Stimulated activated CD4-positive, alpha-beta T cell treated with anti-CD3 and anti-CD28 coated beads, Interleukin-15, amount 100 ng/mL, for 1 hour (primary cell): ENCODE measurements at regions not wholly inside any gene's neighbourhood (a gene's known extent, or its start where the extent isn't known, plus 50 kb on each side); places are given as distances from the start of the nearest gene placed in this dataset.

ENCODE experiments used
- DNase-seq, 2 donors: peaks; one replicate each; pipeline ENCODE4 v3.0.0-alpha.2; 2020; ENCODE audit warnings: low read depth in 1 of 2, low spot score in 1 of 2

DNA sequence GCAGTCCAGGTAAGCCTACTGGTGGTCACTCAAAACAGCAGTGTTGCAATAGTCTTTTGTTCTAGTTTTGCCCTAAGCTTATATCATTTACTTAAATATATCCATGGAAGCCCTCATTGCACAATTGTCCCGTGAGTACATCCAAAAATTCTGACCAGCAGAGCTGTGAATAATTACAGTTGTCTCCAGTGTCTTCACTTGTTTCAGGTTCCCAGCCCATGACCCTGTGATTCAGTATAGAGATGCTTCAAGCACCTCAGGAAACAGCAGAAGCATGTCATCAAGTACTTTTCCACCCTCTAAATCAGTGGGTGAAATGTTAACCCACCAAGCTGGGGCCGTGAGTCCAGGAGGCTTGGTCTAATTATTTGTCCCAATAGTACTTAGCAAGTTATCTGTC, 214.9 kb upstream of the RPS6KA3 start:
- no peak for DNase-seq

DNA sequence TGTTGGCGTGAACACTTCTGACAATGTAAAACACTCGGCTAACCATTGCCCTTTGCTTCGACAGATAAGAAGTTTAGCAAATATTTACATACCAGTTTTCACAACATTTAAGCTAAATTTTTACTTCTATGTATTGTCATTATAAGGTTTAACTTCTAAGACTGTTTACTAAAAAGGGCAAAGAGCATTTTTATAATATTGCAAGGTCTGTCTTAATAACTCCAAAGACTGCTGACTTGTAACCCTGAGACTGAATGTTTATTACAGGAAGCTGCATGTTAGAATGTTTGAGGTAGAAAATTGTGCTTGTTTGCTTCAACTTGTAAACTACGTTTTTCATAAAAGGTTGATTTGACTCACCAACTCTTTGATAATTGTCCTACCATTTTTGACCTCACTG, 213.2 kb upstream of the RPS6KA3 start:
- no peak for DNase-seq

DNA sequence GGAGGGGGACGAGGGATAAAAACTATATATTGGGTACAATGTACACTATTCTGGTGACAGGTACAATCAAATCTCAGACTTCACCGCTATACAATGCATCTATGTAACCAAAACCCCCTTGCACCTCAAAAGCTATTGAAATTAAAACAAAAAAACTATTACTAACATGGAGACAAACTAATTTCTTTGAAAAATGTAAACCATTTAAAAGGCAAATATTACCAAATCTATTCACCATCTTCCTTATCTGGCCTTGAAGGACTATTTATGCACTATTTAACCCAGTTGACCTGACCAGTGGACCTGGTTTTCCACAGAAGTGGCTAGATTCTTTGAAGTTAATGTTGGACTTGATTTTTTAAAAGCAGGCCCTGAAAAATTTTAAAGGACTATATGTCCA, 212.3 kb upstream of the RPS6KA3 start:
- no peak for DNase-seq

DNA sequence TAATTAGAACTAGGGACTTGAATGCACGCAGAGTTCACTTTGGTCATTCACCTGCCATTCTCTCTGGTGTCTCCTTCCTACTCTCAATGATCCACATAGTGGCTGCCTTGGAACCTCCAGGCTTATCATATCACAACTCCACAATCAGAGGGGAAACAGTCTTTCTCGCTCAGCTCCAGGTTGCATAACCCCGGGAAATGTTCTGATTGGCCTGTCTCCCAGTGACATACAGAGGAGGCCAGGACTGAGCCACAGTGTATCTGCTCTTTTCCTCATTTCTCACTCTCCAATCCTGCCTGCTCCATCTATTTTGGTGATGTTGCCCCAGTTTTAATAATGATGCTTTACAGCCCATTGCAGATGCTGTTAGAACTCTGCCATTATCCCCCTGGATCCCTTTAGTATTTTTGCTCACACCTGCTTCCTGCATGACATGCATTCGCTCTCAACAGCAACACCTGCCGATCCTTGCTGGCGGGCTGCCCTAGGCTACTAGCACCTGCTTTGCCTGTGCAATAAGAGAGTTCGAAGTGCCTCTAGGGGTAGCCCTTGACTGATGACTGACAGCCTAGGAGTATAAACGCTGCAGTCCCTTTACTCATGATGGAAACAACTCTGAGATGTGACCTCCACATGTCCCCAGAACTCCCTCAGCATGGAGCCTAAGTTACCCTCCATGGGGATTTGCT, 211.3 kb upstream of the RPS6KA3 start:
- no peak for DNase-seq

DNA sequence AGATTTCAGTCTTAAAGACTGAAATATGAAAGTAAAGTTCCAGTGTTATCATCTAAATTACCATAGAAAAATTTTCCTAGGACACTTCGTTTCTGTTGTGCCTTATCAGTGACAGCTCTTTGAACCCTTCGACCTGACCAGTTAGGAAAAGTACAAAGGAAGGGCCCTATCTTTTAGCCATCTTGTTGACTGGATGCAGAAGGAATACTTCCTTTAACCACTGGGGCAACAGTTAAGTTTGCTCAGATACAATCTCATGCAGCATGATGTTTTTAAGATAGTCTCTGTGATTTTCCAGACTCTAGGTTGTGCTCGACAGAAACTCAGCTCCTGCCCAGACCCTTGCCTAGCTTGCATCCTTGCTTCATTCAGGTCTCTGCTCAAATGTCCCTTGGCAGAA, 210.5 kb upstream of the RPS6KA3 start:
- DNase-seq: no peak

DNA sequence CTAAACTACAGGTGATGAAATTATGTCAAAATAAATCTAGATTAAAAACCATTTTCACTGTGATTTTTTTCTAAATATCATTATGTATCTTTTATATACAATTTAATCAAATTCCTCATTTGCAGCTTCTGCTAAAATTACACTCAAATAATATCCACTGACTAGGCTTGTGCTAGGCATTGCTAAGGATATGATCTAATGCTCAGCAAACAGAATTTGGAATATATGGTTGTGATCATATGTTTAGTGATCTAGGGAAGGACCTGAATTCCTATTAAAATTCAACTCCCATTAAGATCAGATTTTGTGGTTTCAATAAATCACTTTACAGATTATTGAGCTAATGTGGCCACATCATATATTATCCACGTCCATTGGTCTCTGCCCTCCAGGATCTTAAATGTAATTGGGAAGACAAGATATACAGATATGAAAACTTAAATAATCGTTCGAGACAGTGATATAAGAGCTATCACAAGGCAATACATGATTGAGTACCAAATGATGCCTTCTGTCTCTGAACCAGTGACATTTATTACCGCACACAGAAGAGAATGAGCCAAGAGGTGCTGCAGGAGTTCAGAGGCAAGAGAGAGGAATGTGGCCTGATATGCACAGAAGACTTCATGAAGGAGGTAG, 206.0 kb upstream of the RPS6KA3 start:
- no peak for DNase-seq

DNA sequence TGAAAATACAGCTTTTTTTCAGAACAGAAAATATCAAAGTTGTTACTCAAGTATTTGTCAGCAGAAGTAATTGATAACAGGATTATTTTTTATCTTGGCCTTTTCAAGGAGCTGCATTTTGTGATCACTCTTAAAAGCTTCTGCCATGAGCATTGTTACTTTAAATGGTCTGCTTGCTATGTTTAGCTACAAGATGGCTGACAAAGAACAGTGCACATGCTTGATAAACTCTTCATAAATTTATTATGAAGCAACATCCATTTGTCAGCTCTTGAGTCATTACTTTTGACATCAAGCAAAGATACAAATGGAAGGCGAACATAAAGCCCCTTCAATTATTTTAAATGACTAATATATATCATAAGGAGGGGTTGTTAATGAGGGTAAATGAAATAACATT, 205.4 kb upstream of the RPS6KA3 start:
- no peak for DNase-seq

DNA sequence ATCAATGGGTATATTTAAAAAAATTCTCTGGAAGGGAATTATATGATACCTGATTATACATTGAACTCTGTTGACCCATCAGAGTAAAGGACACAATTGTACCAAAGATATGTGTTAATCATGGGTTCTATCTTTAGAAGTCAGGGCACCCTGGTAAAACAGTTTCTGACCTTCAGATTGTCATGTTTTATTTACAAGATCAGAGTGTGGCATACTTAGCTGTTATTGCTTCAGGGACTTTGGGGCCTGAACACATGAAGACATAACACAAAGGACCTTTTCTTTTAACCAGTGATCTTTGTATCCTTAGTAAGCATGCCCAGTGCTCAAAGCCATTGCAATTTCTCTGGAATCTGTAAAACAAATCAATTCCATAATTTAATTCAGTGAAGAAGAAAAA, 204.8 kb upstream of the RPS6KA3 start:
- no peak for DNase-seq

DNA sequence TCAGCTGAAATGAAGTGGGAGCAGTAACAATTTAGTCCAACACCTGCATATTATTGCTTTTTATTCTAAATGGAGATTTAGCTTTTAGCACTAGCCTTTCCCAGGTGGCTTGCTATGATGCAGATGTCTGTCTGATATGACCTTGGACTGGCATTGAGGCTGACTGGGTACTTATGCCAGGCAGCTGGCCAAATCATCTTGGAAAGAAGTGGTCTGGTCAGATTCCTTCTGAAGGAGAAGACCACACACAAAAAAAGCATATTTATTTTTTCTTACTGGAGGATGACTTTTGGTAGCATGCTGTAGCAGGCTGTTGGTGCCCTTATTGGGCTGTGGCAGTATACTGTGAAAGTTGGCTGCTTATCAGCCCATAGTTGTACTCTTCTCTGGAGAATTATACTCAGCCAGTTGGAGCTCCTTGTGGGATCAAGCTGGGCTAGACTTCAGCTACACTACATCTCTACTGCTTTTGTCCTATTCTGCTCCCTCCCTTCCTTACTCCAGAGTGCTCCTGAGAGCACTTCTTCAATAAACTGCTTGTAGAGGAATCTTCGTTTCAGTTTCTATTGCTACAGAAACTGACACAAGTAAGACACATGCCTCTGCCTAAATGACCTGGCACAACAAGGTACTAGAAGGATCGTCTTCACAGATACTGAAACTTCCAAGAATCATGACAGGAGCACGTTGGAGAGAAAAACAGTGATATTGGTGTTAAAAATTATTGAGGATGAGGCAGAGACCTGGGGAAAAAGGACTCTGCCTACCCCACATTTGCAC, 196.8 kb upstream of the RPS6KA3 start:
- DNase-seq: no peak

DNA sequence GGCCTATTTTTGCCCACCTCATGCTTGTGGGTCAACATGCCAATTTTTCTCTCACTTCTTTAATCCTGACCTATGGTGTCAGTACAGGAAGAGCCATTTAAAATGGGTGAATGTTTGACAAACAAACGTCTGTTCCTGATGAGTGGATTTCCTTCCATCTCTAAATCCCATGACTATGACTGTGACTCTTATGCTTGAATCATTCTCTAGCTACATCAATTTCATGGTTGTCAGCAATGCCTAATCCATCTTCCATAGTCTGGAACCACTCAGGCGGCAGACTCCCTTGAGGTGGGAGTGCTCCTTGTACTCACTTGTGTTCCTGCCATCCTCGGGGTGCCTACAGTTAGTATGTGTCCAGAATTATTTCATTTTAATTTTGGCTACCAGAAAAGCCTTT, 194.9 kb upstream of the RPS6KA3 start:
- no peak for DNase-seq

DNA sequence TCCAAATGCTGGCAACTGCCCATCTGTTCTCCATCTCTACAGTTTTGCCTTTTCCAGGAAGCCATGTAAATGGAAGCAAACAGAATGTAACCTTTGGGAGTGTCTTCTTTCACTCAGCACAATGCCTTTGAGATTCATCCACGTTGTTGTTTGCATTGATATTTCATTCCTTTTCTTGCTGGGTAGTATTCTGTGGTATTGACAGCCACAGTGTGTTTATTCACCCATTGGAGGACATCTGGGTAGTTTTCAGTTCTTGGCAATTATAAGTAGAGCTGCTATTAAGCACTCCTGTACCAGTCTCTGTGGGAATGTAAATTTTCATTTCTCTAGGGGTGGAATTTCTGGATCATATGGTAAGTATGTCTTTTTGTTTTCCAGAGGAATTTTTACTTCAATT, 194.3 kb upstream of the RPS6KA3 start:
- no peak for DNase-seq

DNA sequence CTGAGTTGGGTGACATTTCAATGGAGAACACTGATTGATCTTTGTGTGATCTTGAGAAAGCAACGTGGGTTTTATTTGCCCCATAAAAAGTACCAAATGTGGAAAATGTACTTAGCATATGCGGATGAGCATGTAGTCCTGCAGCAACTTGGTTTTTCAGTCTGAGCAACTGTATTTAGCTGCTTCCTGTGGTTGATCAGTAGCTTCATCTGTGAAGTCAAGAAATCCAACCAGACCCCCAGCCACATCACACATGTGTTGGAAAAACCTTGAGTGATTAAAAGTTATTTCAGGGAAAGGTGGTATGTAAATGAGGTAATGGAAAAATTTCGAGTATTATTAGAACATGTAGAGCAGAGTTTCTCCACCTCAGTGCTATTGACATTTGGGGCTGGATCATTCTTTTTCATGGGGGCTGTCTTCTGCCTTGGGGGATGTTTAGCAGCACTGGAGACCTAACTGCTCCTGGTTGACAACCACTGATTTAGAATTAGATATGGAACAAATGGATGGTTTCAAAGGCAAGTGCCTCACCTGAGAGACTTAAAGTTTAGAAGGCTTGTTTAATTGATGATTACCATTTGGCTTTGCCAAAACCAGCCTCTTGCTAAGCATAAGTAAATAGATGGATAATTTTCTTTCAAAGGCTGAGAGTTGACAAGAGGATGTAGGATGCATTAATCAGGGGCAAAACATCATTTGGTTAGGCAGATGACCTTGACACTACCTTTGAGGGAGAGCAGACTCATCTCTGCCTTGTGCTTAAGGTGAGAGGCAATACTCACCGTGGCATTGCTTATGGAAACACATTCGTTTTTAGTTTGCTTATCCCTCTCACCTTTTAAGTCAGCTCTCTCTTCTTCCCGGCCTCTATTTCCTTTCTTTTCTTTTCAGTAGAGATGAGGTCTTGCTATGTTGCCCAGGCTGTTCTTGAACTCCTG, 193.0 kb upstream of the RPS6KA3 start:
- DNase-seq: no peak

DNA sequence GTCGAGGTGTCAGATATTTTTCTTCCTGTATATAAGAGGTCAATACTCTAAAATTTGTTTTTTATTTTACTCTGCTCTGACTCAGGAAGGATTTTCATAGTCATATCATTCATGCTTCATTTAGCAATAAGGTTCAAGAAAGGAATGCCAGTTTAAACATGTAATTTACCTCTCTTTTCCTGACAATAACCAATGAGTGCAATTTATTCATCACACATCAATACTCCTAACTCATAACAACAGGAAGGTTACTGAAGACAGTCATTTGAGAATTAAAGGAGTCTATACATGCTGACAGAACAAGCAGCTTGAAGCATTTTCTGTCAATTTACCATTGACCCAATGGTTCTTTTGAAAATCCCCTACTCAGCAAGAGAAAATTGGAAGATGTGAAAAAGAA, 190.3 kb upstream of the RPS6KA3 start:
- no peak for DNase-seq

DNA sequence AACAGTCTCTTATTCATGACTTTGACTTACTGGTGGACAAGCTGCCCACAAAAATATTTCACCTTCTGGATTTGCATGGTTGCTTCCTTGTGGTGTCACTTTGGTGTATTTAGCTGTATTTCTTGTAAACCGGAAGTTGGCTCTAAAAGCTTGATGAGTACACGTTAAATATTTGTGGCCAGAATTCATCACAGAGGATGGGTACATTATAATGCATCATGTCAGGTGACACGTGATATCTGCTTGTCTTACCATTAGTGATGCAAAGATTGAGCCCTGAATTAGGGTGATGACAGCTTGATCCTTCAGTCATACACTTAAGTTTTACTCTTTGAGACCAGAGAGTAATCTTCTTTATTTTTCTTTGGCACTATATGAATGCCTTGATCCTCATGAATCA, 188.3 kb upstream of the RPS6KA3 start:
- no peak for DNase-seq

DNA sequence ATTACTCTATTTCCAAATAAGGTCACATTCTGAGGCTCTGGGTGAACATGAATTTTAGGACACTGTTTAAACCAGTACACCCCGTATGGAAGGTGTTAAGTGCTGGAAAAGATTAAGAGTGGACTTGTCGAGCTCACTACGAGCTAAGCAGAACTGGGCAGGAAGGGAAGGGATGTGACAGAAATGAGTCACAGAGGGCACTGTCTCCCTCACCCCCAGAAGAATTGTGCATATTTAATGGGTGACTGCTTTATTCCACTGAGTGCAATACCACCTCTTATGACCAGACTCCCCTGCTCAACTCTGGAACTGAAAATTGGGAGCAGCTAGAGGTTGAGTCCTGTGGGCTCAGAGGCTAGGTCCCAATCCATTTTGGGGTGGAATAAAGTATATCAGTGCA, 187.4 kb upstream of the RPS6KA3 start:
- DNase-seq: no peak

DNA sequence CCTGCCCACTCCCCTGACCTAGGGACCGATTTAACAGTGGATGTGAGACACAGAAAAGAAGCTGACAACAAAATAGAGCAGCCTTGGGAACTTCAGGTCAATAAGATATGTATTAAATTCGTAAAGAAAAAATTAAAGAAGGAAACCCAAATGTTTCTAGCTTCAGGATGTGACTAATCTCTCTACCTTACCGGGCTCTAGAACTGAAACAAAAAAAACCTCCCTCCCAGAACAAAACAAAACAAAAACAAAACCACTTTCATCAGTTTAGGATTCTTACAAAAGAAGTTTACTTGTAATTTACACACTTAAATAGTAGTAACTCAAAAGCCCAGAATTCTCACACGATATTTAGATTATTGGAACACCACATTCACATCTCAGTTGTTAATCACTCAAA, 185.8 kb upstream of the RPS6KA3 start:
- DNase-seq: no peak

DNA sequence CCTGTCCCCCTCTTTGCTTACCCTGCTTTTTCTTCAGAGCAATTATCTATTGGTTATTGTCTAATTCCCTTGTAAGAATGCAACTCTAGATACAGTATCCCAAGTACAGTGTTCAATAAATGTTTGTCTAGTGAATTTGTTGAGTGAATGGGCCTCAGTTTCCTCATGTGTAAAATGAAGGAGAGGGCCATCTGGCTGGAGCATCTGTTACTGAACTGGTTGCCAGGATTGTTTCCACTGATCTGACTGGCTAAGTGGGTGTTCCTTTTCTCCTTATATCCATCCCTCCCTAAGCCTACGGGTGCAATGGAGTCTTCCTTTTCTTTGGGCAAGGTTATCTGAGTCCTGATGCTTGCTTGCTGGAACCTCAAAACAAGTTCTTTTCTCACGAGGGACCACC, 185.2 kb upstream of the RPS6KA3 start:
- DNase-seq: no peak

DNA sequence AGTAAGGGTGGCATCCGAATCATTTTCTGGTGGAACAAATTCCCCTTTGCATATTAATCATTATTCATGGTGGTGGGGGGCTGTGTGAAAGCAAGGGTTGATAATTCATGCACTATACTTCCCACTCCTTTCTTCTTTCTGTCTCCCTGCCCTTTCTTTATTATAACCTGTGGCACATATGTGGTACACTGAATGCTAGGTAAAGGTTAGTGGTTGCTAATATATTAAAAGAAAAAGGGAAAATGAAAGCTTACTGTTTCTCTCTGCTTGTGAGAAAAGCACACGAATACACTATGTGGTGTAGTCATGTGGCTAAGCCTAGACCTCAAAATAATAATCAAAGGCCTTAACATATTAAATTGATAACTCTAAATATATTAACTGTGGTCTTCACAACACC, 178.4 kb upstream of the RPS6KA3 start:
- no peak for DNase-seq

DNA sequence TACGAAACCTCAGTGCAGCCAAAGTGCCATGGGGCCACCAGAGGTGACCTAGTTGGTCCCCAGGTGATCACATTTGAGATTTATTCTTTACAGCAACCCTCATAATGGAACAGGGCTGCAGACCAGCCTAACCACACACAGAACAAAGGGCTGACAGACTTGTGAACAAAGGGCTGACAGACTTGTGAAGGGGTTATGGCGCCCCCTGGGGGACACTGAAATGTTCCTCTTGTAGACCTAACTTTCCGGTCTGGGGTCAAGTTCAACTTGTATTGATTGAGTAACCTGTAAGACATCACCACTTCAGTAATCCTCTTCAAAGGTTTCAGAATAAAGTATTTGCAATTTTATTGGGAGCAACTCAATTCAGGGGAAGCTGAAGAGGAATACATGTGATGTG, 175.9 kb upstream of the RPS6KA3 start:
- peak; percentile 61 to 68 for DNase-seq

DNA sequence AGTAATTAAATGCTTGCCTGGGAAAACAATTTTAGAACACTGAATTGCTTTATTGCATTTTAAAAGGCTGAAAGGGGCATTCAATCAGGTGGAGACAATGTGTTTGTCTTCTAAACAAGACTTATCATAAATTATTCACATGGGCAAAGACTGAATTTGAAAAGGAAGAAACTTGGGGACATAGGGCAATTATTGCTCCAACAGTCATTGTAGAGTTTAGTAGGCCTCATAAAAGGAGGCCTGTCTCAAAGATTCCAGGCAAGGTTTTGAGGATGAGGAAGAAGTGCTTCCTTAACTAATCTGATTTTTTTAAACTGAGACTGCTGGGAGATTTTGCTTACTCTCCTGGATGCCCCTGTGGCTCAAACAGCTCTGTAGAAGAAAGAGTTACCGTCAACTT, 174.4 kb upstream of the RPS6KA3 start:
- no peak for DNase-seq

DNA sequence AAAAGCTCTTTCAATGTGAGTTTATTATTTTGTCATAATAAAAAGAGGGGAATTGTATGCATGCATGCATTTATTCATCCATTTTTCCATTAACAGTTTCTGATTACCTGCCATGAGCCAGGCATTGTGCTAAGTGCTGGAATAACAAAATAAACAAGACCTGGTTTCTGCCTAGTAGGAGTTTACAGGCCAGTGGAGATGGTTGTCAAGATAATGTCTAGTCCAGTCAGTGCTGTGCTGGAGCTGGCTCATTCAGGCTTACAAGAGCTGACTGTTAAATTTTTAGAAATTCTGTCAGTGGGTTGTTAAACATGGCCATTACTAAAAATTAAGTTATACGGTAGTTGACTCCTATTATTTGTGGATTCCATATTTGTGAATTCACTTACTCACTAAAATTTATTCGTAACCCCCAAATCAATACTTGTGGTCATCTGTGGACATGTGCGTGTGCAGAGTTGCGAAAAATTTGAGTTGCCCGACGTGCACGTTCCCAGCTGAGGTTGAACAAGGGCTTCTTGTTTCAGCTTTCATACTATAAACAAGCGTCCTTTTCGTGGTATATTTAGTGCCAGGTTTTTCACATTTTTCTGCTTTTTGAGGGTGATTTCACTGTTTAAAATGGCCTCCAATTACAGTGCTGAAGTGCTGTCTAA, 172.3 kb upstream of the RPS6KA3 start:
- no peak for DNase-seq
